ENCODE measurements at regions not wholly inside any gene's neighbourhood (a gene's known extent, or its start where the extent isn't known, plus 50 kb on each side); places are given as distances from the start of the nearest gene placed in this dataset.

- no peak for DNase-seq (ENCODE audit: low spot score)
These were observed 467.9 kb upstream of the AUTS2 start for GRCh38 chr7:69130396-69130795.

GRCh38 chr7:69134316-69134715 is 464.0 kb upstream of the AUTS2 start:
- no peak for DNase-seq (ENCODE audit: low spot score)

- no peak for DNase-seq (ENCODE audit: low spot score)
These were observed 450.6 kb upstream of the AUTS2 start for GRCh38 chr7:69147631-69148030.

GRCh38 chr7:69149804-69150782 is 448.2 kb upstream of the AUTS2 start:
- DNase-seq (ENCODE audit: low spot score), result no peak

GRCh38 chr7:69162326-69162725 is 435.9 kb upstream of the AUTS2 start:
- no peak for DNase-seq (ENCODE audit: low spot score)

DNA sequence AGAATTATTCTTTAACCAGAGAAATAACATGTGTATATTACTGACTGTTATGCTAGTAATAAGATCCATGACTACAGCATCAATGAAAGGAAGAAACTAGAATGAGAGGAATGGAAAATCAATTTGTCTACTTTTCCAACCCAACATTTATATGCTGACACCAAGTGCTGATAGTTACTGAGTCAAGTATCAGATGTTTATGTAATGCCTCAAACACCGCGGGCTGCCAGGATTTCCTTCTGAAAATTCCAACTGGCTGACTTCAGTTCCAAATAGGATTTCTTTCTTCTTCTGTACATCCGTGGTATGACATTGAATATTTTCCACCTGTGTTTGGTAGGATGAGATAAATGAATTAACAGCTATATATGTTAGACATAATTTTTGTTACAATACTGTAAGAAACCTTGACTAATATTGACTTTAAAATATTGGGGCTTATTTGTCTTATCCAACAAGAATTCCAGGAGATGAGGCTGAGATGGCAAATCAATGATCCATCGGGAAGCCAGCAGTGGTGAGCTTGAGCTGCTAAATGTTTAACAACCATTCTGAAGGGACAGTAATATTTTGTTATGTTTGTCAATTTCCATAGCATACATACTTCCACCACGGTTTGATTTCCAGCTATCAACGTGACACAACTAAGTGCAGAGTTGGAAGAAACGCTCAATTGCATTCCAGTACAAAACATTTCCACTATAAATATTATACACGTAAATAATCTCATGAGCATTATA is 435.2 kb upstream of the AUTS2 start:
- no peak for DNase-seq (ENCODE audit: low spot score)

GRCh38 chr7:69166979-69167516 is 431.2 kb upstream of the AUTS2 start:
- no peak for DNase-seq (ENCODE audit: low spot score)

DNA sequence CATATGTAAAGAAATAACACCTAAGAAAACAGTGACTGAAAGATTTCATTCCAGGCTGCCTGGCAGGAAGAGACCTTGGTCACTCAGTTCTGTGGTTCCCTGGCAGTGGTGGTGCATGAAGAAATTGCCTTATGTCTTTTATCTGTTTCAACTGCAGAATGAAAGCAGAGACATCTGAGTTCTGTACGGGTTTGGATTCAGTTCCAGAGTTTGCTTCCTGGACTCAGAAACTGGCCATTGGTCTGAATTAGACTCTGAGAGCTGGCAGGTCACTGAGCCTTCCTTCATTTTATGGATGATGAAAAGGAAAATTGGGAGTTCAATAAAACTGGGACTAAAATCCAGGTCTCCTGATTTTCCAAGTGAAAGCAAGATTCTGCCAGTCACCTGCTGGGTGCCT is 428.9 kb upstream of the AUTS2 start:
- no peak for DNase-seq (ENCODE audit: low spot score)

- no peak for DNase-seq (ENCODE audit: low spot score)
These were observed 425.8 kb upstream of the AUTS2 start for GRCh38 chr7:69172357-69173077.

GRCh38 chr7:69173341-69173740 is 424.9 kb upstream of the AUTS2 start:
- DNase-seq (ENCODE audit: low spot score), result no peak

DNA sequence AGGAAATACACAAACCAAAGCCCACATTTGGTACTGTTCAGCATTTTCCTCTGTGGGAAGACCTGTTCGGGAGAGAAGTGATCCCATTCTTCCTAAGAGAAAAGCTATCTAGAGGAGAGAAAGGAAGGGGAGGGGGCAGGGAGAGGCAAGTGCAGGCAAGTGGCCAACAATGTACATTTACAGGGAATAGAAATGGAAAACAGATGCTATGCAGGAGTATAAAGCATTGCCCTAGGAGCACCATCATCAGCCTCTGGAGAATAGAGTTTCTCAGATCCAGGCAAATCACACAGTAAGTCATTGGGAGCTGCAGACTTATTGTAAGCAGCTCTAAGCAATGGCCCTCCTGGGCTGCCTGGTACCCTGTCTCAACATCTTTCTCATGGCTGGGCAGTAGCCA is 424.4 kb upstream of the AUTS2 start:
- no peak for DNase-seq (ENCODE audit: low spot score)

DNA sequence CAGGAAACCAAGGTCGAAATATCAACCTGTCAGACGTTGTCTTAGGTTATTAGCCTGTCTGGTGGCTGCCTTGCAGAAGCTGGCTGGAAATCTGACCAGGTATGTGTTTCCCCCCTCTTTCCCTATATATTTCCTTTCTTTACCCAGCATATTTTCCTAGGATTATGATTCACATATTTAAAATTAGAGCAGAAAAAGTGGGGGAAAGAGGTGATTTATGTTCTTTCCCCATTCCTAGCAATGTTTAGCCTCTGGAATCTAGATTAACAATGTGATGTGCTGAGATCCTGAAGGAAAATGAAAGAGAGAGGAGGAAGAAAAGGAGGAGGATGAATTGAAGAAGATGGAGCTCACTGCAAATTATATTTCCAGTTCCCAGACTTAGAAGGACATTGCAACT is 421.4 kb upstream of the AUTS2 start:
- no peak for DNase-seq (ENCODE audit: low spot score)

GRCh38 chr7:69177461-69177861 is 420.8 kb upstream of the AUTS2 start:
- no peak for DNase-seq (ENCODE audit: low spot score)

- no peak for DNase-seq (ENCODE audit: low spot score)
These were observed 420.3 kb upstream of the AUTS2 start for GRCh38 chr7:69177941-69178494.

- DNase-seq (ENCODE audit: low spot score), result no peak
These were observed 417.6 kb upstream of the AUTS2 start for GRCh38 chr7:69180662-69181061.

- DNase-seq (ENCODE audit: low spot score), result no peak
These were observed 415.4 kb upstream of the AUTS2 start for GRCh38 chr7:69182596-69183467.

GRCh38 chr7:69184339-69184738 is 413.9 kb upstream of the AUTS2 start:
- no peak for DNase-seq (ENCODE audit: low spot score)

DNA sequence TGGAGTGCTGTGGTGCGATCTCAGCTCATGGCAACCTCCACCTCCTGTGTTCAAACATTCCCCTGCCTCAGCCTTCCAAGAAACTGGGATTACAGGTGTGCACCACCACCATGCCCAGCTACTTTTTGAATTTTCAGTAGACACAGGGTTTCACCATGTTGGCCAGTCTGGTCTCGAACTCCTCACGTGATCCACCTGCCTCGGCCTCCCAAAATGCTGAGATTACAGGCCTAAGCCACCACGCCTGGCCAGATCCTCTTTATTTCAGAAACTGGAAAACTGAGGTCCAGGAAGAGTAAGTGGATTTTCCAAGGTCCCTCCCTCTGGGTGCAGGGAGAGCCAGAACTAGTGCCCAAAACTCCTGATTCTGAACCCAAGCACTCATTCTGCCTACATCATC is 413.1 kb upstream of the AUTS2 start:
- DNase-seq (ENCODE audit: low spot score), result no peak

- DNase-seq (ENCODE audit: low spot score), result no peak
These were observed 411.3 kb upstream of the AUTS2 start for GRCh38 chr7:69186974-69187373.

- no peak for DNase-seq (ENCODE audit: low spot score)
These were observed 410.4 kb upstream of the AUTS2 start for GRCh38 chr7:69187824-69188333.

- no peak for DNase-seq (ENCODE audit: low spot score)
These were observed 408.9 kb upstream of the AUTS2 start for GRCh38 chr7:69189406-69189805.

Measured in kidney tubule cell (primary cell).